Panc1 (cell line): ENCODE measurements at regions not wholly inside any gene's neighbourhood (a gene's known extent, or its start where the extent isn't known, plus 50 kb on each side); places are given as distances from the start of the nearest gene placed in this dataset.

Experiments used
- CTCF ChIP-seq: fragments of 450-650 bp; IDR thresholded peaks from 2 replicates; pipeline ENCODE4 v1.5.1; 2017; ENCODE audit warnings: mild to moderate bottlenecking
- POLR2AphosphoS5 ChIP-seq: IDR thresholded peaks from 2 replicates; pipeline ENCODE4 v1.6.1; 2012; ENCODE audit warnings: mild to moderate bottlenecking, low read depth, low read length, moderate library complexity
- REST ChIP-seq, 2 experiments: IDR thresholded peaks; 2 replicates each; pipeline ENCODE4 v1.6.1; 2011 to 2012; ENCODE audit warnings: low read depth in 2 of 2, control low read depth in 1 of 2, low read length in 1 of 2, mild to moderate bottlenecking in 1 of 2, moderate library complexity in 1 of 2; ENCODE audit not compliant: insufficient read depth in 1 of 2

GRCh38 chr12:107451246-107451645 is 234.4 kb upstream of the PWP1 start:
- no peak for TF ChIP-seq CTCF
- TF ChIP-seq REST (IDR thresholded peaks at IDR 0.05; ENCODE audit: insufficient read depth in 1 of 2, low read depth in 2 of 2, low read length in 1 of 2) = no peak
- no peak for TF ChIP-seq POLR2AphosphoS5
